ENCODE measurements at regions not wholly inside any gene's neighbourhood (a gene's known extent, or its start where the extent isn't known, plus 50 kb on each side); places are given as distances from the start of the nearest gene placed in this dataset.

GRCh38 chr13:50104493-50104892, 89.2 kb downstream of the KCNRG start:
- no peak for DNase-seq (ENCODE audit: low read depth)

GRCh38 chr13:50106559-50106958, 91.3 kb downstream of the KCNRG start:
- DNase-seq (ENCODE audit: low read depth) = no peak

DNA sequence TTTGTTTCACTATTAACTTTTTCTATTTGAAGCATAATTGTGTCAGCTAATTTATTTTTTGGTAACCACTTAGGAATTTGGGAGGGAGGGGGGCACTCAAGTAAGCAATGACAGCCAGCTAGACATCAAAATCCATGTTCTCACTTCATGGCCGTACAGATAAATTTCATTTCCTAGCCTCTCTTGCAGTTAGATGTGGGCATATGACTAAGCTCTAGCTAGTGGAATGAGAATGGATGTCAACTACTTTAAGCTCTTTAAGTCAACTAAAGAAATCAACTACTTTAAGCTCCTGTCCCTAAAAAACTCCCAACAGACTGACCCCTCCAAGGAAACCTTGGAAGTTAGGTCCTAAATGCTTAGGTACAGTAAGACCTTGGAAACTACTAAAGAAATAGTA, 92.0 kb downstream of the KCNRG start:
- no peak for DNase-seq (ENCODE audit: low read depth)

- no peak for DNase-seq (ENCODE audit: low read depth)
Measured at GRCh38 chr13:50114961-50115360, 99.7 kb downstream of the KCNRG start.

GRCh38 chr13:50115695-50116094, 100.5 kb downstream of the KCNRG start:
- no peak for DNase-seq (ENCODE audit: low read depth)

DNA sequence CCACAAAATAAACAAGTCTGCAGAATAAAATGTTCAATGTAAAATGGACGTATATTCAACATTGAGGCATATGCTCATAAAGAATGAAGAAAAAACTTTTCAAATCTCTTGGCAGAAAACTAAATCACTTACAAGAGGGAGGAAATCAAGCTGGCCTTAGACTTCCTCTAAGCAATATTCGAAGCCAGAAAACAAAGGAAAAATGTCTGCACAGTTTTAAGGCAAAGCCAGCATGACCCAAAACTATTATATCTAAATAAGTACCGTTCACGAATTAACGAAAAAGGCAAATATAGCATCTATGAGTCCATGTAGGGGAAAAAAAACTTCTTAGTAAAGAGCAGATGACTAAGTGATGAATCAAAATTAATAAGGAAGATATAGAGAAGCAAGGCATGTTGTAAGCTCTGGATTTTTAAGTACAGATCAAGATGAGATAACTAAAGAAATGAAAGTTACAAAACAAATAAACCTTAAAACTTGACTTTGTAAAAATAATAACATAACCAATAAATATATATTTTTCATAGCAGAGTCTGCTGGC, 101.3 kb downstream of the KCNRG start:
- no peak for DNase-seq (ENCODE audit: low read depth)

DNA sequence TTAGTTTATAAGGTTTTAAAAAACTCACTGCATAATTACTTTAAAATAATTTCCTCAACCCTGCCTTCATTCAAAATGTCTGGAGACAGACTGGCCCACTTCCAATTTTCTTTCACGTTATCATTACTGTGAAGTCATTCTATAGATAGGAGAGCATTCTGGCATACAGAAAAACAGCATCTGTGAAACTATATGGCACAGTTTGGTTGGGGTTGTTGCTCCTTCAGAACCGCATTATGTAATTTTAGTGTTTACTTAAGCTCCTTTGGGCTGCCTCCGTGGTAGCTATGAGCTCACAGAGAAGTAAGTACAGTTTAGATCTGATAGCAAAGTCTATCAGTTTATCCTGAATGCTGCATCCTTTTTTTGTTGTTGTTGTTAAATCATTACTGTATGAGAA, 104.3 kb downstream of the KCNRG start:
- DNase-seq (ENCODE audit: low read depth) = no peak

- no peak for DNase-seq (ENCODE audit: low read depth)
Measured at GRCh38 chr13:50122455-50122854, 107.2 kb downstream of the KCNRG start.

GRCh38 chr13:50123002-50123401, 107.8 kb downstream of the KCNRG start:
- no peak for DNase-seq (ENCODE audit: low read depth)

GRCh38 chr13:50123515-50123861, 108.2 kb downstream of the KCNRG start:
- no peak for DNase-seq (ENCODE audit: low read depth)

DNA sequence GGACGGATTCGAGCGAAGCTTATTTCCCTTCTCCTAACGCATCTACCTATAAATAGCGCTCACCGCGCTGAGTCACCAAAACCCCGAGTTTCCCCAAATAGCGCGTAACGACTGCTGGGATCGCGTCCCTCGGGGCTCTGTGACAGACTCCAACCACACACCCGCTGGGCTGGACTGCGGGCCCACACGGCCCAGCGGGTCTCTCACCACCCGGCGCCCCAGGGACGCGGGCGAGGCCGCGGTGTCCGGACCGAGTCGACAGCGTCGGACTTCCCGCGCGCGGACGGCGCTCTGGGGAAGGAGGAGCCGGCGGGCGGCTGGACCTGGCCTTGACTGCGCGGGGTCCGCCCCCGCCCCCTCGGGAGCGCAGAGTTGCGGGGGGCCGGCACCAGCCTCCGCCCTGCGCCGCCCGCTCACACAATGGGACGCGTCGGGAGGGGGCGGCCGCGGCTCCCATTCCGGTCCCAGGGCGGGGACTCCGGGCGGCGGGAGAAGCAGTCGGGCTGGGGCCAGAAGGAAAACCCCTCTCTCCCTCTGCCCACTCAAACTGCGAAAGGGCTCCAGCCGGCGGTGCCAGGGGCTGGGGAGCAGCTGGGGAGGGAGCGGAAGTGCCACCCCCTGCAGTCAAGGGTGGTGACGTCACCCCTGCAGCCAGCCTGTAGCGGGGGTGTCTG, 108.8 kb downstream of the KCNRG start:
- peak; percentile 93 for DNase-seq (ENCODE audit: low read depth)

DNA sequence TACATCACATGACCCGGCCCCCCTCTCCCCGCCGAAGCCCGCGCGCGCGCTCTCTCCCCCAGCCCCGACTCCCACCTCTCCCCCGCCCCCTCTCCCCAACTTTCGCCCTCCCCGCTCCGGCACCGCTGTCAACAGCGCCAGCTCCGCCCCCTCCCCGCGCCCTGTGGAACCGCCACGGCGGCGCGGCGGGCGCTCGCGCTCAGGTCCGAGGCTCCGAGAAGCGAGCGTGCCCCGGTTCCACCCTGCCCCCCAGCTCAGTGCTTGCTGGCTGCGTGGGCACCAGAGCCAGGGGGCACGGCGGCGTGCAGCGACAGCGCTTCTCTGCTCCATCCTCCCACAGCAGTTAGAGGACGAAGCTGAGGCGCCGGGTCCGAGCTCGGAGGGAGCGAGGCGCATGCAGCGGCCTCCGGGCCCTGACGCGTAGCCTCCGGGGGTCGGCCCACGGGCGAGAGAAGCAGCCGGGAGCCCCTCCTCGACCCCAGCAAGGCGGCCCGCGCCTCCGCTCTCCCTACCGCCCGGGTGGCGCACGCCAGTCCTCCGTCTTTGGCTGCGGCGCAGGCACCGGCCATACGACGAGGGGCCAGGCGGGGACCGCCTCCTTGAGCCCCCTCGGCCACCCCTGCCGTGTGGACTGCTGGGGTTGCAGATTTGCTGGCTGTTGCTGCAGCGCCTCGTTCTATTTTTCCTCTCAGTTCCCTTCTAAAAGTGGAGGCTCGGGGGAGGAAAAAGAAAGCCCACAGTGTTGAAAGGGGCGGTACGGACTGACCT, 109.5 kb downstream of the KCNRG start:
- no peak for DNase-seq (ENCODE audit: low read depth)

DNA sequence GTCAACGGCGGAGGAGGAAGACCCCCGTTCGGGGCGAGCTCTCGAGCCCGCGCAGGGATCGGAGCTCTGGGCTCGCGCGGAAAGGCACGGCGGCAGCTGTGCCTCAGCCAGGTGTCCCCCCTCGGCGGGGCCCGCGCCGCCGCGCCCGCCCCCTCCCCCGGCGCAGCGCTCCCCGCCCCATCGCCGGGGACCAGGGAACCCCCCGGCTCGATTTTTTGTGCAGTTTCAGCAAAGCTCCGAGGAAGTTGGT, 110.0 kb downstream of the KCNRG start:
- DNase-seq (ENCODE audit: low read depth) = no peak

DNA sequence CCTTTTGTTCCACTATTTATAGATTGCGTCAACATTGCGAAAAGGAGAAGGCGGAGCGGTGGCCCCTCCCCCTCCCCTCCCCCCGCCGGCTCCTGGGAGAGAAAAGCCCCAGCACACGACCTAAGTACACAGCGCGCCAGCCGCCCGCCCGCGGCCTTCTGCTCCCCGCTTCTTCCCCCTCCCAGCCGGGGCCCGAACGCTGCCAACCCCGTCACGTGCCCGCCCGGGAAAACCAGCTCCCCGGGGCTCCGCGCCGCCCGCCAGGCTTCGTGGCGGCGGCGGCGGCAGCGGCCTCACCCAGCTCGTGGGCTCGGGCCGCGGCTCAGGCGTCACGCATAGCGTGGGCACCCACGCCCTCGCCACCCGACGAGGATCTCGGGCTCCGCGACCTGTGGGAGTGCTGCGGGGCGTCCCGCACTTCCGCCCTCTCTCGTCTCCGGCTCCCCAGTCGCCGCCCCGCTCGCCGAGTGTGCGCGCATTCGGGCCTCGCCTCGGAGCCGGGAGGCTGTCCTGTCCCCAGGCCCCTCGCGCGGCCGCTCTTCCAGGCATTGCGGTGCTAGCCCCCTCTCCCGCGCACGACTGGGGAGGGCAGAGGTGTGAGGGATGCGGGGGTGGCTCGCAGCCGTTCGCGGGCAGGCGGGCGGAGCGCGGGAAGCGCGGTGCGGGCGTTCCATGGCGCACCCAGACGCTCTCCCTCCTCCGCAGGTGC, 110.5 kb downstream of the KCNRG start:
- peak; percentile 75 for DNase-seq (ENCODE audit: low read depth)

- no peak for DNase-seq (ENCODE audit: low read depth)
Measured at GRCh38 chr13:50126263-50126992, 111.2 kb downstream of the KCNRG start.

GRCh38 chr13:50126993-50127725, 111.9 kb downstream of the KCNRG start:
- DNase-seq (ENCODE audit: low read depth) = no peak

DNA sequence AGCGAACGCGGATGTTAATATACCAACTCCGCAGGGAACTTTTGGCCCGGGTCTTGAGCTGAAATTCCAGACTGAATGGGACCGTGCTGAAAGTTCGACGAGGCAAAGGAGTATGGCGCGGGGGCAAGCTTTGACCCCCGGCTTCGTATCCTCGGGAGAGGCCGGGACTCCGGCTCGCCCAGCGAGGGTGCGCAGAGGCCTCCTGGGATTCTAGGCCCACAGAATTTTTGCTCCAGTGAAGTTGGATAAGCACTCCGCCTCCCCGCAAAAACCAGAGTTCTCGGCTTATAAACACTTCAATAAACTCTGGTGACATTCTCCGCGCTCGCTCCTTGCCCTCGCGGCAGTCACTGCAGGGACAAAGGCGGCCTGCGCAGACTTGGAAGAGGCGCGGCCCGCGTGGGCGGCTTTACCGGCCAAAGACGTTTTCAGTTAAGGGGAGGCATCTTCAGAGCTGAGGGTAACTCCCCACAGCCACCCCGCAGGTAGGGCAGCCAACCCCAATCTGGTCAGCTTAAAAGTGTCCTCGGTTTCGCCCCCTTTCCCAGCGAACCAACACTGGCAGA, 112.6 kb downstream of the KCNRG start:
- DNase-seq (ENCODE audit: low read depth) = no peak

- no peak for DNase-seq (ENCODE audit: low read depth)
Measured at GRCh38 chr13:50128428-50128931, 113.2 kb downstream of the KCNRG start.

GRCh38 chr13:50129081-50129705, 113.9 kb downstream of the KCNRG start:
- no peak for DNase-seq (ENCODE audit: low read depth)

- no peak for DNase-seq (ENCODE audit: low read depth)
Measured at GRCh38 chr13:50129706-50130122, 114.5 kb downstream of the KCNRG start.
